T1000 (cell line): ENCODE measurements at regions not wholly inside any gene's neighbourhood (a gene's known extent, or its start where the extent isn't known, plus 50 kb on each side); places are given as distances from the start of the nearest gene placed in this dataset.
A peak's percentile ranks its signal among the peaks of the same experiment; 100 is the strongest.

Source experiments
- DNase-seq: peaks from one replicate; lab custom pipeline; 2025; ENCODE audit warnings: mixed read lengths; lab: John Stamatoyannopoulos, UW

DNA sequence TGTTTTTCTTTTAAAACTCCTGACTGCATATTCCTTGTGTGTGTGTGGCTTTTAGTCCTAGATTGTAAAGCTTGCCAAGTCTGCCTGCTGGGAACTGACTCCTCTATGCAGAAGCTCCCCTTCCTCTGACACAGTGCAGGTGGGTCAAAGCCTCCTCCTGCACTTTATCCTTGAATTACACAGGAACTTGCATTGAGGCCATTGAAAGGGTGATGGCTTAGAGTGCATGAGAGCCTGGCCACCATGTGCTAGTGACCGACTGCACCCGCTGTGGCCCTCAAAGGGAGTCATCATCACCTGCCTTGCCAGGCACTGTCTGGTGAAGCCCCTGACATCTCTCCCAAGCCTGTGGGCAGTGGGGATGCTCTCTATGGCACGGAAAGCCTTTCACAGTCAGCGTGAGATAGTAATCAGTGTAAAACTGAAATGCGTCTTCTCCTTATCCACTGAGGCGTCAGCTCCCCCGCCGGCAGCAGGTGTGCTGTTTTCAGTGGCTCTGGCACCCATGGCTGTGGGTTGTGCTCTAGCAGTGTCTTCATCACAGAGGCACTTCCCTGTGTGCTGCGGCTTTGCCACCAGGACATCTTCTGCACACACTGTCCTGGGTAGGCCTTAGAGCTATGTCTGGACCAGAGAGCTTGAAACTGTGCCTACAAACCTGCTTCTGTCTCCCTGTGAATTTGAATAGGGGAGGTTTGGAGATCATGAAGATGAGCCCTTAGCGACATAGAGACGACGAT lies 87.9 kb downstream of the THBS2 start:
- no peak for DNase-seq

DNA sequence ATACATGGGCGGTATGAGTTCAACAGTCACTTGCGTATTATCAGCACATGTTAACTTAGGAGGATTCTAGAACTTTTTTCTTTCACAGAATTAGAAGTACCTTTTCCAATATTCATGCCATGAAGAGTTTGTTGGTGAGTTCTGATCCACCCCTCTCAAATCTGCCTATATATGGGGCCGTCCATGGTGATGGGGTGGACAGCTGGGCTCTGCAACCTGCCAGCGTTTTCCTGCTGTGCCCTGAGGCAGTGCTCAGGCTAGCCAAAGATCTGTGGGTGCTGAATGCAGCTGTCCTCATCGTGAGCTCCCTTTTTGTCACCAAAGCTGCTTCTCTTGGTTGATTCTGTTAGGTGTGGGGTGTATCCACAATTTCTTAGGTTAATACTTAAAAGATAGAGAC lies 88.7 kb downstream of the THBS2 start:
- DNase-seq, result no peak

DNA sequence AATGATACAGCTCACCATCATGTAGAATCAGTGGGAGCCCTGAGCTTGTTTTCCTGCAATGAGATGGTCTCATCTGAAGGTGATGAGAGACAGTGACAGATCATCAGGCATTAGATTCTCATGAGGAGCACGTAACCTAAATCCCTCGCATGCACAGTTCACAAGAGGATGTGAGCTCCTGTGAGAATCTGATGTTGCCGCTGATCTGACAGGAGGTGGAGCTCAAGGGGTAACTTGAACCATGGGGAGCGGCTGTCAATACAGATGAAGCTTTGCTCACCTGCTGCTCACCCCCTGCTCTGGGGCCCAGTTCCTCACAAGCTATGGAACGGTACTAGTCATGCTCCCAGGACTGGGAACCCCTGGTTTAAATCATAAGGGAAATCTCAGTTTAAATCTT lies 89.2 kb downstream of the THBS2 start:
- DNase-seq, result no peak

DNA sequence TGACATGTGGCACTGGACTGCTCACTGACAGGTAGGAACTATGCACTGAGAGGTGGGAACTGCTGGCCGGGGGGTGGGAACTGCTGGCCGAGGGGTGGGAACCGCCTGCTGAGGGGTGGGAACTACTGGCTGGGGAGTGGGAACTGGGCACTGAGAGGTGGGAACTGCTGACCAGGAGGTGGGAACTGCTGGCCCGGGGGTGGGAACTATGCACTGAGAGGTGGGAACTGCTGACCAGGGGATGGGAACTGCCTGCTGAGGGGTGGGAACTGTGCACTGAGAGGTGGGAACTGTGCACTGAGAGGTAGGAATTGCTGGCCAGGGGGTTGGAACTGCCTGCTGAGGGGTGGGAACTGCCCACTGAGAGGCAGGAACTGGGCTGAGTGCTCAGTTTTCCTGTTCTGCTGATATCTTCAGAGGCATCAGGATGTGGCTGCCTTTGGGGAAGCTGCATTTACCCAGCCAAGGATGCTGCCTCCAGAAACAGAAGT lies 90.2 kb downstream of the THBS2 start:
- DNase-seq, result no peak

DNA sequence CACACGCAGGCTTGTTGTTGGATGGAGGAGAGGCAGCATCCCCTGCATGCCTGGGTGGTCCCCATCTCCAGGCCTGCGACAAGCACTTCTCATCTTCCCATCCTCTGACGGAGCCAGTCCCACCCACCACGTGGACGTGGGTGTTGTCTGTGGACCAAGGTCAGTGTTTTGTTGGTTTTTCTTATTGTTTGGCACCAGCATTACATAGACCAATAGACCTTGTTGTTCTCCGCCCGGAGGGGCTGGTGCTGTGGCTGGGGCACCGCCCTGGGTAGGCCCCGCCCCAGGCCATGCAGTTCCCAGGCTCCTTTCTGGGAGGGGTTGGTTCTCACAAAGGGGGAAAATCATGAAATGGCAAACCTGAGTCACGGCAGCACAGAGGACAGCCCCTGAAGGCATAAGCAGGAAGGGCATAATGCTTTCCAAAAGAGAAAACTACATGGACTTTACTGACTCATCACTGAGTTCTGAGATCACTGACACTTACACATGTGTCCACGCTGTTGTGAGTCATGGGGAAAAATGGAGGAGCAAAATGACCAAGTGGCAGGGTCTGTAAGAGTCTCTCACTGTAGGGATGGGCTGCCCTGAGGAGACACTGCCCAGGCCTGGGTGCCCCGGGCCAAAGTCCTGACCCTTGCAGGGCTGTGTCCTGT lies 90.8 kb downstream of the THBS2 start:
- DNase-seq, result peak; percentile 82

DNA sequence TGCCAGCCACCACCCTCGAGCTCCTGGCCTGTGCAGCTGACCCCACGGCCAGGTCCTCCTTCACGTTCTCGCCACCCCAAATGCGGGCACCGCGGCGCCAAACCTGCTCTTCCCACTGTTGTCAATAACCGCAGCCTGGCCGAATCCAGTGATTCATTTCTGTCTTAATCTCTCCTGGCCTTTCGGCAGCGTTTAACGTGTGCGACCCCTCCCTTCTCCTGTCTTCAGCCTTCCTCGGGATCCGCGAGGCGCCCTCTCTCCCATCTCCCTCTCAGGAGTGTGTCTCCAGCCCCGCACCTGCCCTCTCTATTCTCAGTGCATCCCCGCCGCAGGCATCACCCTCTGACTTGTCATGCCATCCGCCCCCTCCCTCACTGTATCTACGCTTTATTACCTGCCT lies 91.4 kb downstream of the THBS2 start:
- no peak for DNase-seq

DNA sequence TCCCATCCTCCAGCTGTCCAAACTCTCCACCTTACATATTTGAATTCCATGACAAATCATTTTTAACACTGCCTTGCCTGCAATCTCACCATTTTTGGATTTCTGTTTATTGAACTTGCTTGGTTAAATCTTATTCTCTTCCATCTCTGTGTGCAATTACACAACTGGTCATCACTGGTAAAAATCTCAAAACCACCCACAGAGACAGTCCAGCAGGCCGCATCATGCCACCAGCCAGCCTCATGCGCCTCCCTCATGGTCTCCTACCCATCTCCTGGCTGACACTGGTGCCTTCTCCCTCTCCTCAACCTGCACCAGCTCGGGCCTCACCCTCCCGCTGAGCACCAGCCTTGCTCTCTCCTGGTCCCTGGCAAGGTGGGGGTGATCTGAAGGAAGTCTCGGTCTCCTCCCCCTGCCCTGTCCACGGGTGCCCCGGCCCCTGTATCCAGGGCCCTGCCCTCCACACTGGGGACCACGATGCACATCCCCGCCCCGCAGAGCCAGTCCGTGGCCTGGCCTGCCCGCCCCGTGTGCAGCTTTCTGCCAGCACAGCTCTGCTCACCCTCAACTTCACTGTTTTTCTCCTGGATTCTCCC lies 92.0 kb downstream of the THBS2 start:
- no peak for DNase-seq

DNA sequence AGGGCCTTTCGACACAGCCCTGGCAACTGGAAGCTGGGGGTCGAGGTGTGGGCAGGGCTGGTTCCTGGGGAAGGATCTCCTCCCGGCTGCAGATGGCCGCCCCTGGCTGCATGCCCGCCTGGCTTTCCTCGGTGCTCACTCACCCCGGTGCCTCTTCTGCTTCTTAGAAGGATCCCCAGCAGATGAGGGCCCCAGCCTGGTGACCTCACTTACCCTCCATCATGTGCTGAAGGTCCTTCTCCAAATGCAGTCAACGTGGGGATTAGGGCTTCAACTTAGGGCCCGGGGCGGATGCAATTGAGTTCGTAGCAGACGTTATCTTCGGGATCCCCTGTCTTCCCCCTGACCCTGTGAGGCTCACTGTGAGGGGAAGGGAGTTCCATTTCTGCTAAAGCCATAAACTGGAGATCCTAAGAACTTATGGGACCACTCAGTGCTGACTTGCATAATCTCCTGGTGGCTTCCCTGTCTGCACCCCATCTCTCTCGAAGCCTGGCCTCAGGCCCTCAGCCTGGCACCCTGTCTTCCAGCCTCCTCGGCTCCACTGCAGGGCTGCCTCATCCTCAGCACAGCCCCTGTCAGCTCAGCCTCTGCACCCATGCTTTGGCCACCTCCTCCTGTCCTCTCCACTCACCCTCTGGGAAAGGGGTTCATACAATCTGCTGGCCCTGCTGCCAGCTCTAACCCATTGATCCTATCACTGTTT lies 92.6 kb downstream of the THBS2 start:
- DNase-seq, result no peak

DNA sequence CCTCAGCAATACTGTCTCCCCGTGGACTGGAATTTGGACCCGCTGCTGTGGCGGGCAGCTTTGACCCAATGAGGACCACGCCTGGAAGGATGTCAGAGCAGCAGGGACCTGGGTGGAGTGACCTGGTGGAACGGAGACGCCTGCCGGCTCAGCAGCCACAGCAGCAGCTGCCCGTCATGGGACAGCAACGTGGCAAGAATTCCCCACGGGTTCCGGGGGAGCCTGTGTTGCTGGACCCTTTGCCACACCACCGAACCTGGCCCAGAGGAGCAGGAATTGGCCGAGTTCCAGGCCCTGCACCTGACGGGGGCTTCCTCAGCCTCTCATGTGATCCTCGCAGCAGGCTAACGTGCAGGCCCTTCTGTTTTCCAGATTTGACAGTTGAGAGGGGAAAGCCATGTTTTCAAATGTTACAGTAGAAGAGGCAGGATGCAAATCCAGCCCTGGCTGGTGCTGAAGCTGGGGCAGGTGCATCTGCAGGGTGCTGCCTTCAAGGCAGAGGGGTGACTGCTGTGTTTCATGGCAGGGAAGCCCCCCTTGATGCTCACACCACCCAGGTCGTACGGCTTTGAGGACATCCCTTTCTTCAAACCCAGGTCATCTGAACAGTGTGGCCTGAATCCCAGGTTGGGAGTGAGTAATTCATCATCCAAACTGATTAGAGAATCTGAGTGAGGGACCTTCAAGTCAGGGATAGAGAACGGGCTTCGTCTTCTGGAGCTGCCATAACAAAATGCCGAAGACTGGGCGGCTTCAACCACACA lies 93.4 kb downstream of the THBS2 start:
- DNase-seq, result no peak

DNA sequence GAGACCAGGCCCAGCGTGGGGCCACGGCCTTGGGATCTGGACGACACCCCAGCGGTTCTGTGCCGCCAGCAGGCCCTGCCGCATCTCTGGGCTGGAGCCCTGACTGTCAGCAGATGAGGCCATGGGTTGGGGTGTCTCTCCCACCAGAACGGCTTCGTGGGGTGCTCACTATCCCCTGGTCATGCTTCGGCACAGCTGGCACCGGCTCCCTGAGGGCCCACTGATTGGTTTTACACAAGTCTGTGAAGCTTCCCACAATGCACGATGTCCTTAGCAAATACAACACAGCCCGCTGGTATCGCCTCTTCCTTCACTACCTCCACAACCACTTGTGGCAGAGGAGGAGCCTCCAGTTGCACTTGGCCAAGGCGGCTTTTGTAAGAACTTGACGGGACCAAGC lies 94.3 kb downstream of the THBS2 start:
- DNase-seq, result no peak

DNA sequence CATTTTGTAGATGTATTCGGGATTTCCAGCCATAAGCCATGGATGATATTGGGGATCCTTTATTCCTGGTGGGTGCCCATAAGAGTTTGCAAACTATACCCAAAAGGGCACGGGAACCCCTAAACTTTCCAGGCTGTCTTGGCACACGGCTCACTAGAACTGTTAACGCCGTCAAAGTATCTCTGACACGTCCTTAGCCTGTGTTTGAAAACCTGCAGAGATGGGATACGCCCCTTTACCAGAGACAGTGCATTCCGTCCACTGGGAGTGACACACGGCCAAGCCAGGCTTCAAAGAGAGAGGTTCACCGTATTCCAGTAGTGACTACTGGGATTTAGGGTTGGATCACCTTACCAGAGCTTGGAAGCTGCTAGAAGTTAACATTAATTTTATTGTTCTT lies 95.0 kb downstream of the THBS2 start:
- DNase-seq, result no peak

DNA sequence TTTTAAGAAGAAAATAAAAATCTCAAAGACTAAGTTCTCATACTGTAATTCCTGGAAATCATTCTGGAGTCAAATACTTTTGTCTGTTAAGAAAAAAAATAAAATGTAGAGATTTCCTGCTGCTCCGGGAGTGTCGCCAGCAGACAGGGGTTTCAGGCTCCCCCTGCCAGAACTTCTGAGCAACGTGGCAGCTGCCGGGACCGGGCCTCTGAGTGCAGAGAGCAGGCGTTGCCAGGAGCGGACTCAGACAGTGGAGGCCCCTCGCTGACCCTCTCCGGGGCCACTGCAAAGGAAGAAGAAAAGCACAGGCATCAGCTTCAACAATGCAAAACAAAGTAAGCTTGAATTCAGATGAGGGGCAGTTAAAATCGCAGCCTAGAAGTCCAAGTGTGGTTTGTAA lies 95.5 kb downstream of the THBS2 start:
- no peak for DNase-seq

DNA sequence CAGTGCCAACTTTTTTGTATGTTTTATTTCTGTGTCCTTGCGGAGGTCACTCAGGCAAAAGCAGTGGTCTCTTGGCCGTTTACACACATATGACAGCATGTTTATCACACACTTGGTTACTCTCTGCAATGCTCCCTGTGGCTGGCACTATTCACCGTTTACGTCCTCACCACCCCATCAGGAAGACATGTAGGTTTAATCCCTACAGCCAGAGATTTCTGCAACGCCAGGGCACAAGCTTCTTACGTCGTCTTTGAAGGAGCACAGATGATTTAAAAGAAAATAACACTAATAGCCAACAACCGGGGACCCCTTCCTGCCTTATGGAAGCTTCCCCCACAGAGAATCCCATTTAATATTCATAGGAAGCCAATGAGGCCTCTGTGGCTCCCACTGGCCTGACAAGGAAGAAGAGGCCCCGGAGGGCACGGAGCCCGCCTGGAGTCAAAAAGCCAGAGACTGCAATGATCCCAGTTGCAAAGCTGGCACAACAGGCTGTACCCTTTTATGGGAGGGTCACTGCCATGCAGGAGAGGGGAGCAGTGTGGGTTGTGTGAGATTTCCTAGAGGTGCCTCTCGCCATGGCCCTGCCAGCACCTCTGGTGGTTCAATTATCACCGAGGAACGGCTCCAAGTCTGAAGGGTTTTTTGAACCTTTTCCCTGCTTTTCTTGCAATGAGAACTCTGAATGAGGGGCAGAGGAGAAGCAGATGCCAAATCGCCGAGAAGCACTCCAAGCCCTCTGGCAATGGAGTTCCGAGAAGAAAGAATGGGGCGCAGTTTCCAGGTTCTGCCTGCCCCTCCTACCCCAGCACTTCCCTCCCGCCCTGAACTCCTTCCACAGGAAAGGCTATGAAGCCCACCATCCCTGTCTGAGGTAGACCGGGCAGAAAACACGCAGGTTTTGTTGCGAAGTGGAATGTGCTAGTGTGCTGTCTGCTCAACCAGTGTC lies 96.2 kb downstream of the THBS2 start:
- no peak for DNase-seq

DNA sequence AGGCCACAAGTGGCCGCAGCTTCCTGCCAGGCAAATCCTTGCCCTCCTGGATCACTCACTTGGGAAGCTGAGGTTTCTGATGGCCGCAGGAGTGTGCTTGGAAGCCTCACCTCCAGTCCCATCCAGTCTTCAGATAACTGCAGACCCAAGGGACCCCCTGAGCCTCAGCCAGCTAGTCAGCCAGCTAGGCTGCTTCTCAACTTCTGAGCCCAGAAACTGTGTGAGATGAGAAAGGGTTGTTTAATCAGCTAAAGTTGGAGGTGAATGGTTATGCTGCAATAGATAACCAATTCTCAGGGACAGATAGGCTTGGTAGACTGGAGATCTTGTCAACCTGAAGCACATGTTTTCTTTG lies 96.9 kb downstream of the THBS2 start:
- DNase-seq, result no peak

DNA sequence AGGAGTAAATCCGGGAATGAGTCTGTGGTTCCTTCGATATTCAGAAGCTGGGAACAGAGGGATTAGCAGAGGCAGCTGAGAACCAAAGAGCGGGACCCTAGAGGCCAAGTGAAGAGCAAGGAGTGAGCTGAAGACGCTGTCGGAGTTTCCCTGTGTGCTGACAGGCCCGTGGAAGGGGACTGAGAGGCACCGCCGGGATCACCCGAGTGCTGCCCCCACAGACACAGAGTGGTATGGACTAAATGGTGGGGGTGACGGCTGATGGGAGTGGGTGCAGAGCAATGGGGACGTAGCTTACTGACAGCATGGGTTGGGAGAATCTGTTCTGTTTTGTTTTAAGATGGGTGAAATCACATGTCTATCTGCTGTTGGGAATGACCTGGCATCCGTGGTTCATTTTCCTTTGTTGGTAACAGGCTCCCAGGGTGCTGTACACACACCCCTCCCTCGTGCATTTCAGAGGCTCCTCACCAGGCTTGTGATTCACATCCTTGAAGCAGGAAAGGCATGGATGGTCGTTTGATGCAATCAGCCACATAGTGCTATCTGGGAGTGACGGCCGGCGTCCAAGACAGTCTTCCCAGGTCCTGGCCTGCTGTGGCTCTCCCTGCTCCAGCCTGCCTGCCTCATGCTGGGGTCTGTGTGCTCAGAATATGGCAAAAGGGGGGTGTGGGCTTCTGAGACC lies 97.4 kb downstream of the THBS2 start:
- no peak for DNase-seq

DNA sequence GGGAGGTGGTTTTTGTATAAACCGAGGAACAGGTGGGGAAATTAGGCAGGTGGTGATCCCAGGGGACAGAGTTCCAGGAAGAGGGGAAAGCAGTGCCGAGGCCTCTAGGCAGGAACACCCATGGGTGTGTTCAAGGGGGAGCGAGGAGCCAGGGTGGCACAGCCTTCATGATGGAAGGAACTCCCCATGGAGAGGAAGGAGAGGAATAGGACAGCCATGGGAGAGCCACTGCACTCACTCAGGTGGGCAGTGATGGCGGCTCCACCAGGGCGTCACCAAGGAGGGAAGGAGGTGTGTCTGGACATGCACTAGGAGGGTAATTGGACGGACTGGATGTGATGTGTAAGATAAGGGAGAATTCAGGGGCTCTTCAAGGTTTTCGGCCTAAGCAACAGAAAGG lies 98.2 kb downstream of the THBS2 start:
- no peak for DNase-seq

DNA sequence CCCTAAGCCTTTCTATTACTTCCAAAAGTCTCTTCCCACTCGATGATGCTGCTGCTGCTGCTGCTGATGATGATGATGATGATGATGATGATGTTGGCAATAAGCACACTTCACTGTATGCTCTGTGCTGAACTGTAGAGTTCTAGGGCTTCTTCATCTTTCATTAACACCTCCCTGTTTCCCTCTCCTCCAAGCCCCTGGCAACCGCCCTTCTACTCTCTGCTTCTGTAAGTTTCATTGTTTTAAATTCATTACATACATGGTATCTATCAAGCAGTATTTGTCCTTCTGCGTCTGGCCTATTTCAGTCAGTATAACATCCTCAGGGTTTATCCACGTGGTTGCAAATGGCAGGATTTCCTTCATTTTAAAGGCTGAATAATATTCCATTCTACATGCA lies 100.2 kb downstream of the THBS2 start:
- DNase-seq, result no peak

DNA sequence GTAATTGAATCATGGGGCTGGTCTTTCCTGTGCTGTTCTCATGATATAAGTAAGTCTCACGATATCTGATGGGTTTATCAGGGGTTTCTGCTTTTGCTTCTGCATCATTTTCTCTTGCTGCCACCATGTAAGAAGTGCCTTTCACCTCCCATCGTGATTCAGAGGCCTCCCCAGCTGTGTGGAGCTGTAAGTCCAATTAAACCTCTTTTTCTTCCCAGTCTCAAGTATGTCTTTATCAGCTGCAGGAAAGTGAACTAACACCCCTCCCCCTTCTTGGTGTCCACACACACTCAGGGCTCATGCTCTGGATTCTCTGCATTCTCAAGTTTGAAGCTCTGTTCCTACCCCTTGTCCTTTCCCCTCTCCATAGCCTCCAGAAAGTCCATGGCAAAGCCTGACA lies 107.1 kb downstream of the THBS2 start:
- no peak for DNase-seq

DNA sequence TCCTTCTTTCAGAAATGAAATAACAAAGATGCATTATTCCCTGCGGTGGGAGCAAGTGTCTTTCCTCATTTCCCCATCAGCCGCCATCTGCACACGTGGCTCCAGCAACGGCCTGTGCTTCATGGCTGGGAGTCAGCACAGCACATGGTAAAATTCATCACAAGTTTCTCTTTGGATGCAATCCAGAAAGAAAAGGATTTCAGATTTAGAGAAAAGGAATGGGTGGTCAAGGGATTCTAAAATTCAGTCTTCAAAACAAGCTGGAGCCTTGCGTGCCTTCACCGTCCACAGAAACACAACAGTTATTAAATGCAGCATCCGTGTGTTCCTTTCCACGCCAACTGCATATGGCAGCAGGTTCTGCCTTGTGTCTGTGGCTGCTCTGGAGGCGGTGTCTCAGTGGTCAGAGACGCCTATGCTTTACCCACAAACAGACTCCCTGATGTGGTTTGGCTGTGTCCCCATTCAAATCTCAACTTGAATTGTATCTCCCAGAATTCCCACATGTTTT lies 107.6 kb downstream of the THBS2 start:
- no peak for DNase-seq

DNA sequence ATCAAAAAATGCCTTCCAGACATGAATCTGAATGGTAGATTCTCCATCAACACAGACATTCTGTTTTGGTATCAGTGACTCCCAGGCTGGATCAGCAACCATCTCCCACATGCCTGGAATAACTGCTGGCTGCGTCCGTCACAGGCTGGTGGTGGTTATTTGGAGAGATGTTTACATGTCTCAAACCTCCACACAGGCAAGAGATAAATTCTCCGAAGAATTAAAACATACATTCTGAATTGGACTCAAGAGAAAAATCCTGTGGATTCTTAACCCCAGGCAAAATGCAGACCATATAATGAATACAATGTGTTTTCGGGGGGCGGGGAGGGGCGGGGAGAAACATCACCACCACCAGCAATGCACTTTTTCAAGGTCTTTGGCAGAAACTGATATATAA lies 108.2 kb downstream of the THBS2 start:
- DNase-seq, result no peak
